ENCODE measurements at regions not wholly inside any gene's neighbourhood (a gene's known extent, or its start where the extent isn't known, plus 50 kb on each side); places are given as distances from the start of the nearest gene placed in this dataset.

- Mint-ChIP-seq H3K9me3 (no peaks in the 10 kb centered on the region; the same call in 2 of the 3 replicates), H3K27ac (no peak overlapping the region), H3K4me1 (peaks cover 9% of the 10 kb centered on the region), H3K4me3 (no peak overlapping the region), H3K27me3 (ENCODE audit: insufficient read depth, low read depth, poor library complexity) (no peaks in the 10 kb centered on the region), H3K36me3 (ENCODE audit: low read depth) (no peaks in the 10 kb centered on the region)
- H3F3A ChIP-seq (replicated peaks; ENCODE audit: low read depth) = no peaks in the 10 kb centered on the region
- H3K4me2 ChIP-seq = no peak overlapping the region
- no peaks in the 10 kb centered on the region for H3K9me2 ChIP-seq (ENCODE audit: insufficient read depth)
- no peak overlapping the region for H3K4me3 ChIP-seq
- H3K27ac ChIP-seq (ENCODE audit: low read depth) = no peak overlapping the region
- no peaks in the 10 kb centered on the region for H3K27me3 ChIP-seq (ENCODE audit: insufficient read depth)
- H3K36me3 ChIP-seq (ENCODE audit: insufficient read depth) = no peaks in the 10 kb centered on the region
- peaks cover 15% of the 10 kb centered on the region for H3K4me1 ChIP-seq (ENCODE audit: insufficient read depth)
- TF ChIP-seq ZNF462 (CRISPR knock-in tag; IDR thresholded peaks at IDR 0.05) (no peak), NANOG (IDR thresholded peaks at IDR 0.05; ENCODE audit: borderline replicate concordance) (no peak), STAT1 (IDR thresholded peaks at IDR 0.05; ENCODE audit: unreplicated experiment) (no peak)
- TF ChIP-seq, protein P1, sequence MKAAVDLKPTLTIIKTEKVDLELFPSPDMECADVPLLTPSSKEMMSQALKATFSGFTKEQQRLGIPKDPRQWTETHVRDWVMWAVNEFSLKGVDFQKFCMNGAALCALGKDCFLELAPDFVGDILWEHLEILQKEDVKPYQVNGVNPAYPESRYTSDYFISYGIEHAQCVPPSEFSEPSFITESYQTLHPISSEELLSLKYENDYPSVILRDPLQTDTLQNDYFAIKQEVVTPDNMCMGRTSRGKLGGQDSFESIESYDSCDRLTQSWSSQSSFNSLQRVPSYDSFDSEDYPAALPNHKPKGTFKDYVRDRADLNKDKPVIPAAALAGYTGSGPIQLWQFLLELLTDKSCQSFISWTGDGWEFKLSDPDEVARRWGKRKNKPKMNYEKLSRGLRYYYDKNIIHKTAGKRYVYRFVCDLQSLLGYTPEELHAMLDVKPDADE (IDR thresholded peaks at IDR 0.05) = no peak
- no peak overlapping the region for H2AFZ ChIP-seq
- no peaks in the 10 kb centered on the region for H3K79me2 ChIP-seq (replicated peaks; ENCODE audit: insufficient read depth)
- no peaks in the 10 kb centered on the region for H4K20me1 ChIP-seq (replicated peaks; ENCODE audit: insufficient read depth)
- ATAC-seq (no peak), DNase-seq (ENCODE audit: low spot score) (no peak)
Observed at GRCh38 chr13:81381560-81381959, 1040.6 kb upstream of the SPRY2 start.

DNA sequence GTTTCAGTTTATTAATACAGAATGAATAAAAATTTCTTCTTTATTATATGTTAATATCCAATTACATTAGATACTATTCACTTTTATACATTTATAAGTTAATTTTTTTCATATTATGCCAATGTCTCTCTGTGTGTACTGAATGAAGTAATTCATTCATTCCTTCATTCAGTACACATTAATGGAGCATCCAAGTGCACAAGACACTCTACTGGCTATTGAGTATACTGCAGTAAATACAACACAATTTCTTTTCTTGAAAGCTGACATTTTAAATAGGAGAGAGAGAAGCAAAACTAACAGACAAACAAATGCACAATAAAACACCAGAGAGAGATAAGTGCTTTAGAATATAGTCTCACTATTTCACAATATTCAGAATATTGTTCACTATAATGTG is 1038.3 kb upstream of the SPRY2 start:
- no peak overlapping the region for H2AFZ ChIP-seq
- no peak for ATAC-seq
- no peaks in the 10 kb centered on the region for H3K79me2 ChIP-seq (replicated peaks; ENCODE audit: insufficient read depth)
- Mint-ChIP-seq H3K36me3 (ENCODE audit: low read depth) (no peaks in the 10 kb centered on the region), H3K4me3 (no peak overlapping the region), H3K4me1 (peaks cover 9% of the 10 kb centered on the region), H3K9me3 (no peaks in the 10 kb centered on the region; the same call in 2 of the 3 replicates), H3K27me3 (ENCODE audit: insufficient read depth, low read depth, poor library complexity) (no peaks in the 10 kb centered on the region), H3K27ac (no peak overlapping the region)
- no peak overlapping the region for H3K4me3 ChIP-seq
- H3K27ac ChIP-seq (ENCODE audit: low read depth) = no peak overlapping the region
- H3K36me3 ChIP-seq (ENCODE audit: insufficient read depth) = no peaks in the 10 kb centered on the region
- no peak overlapping the region for H3K4me2 ChIP-seq
- no peaks in the 10 kb centered on the region for H4K20me1 ChIP-seq (replicated peaks; ENCODE audit: insufficient read depth)
- no peaks in the 10 kb centered on the region for H3K9me2 ChIP-seq (ENCODE audit: insufficient read depth)
- peaks cover 15% of the 10 kb centered on the region for H3K4me1 ChIP-seq (ENCODE audit: insufficient read depth)
- no peaks in the 10 kb centered on the region for H3F3A ChIP-seq (replicated peaks; ENCODE audit: low read depth)
- TF ChIP-seq STAT1 (IDR thresholded peaks at IDR 0.05; ENCODE audit: unreplicated experiment) = no peak
- TF ChIP-seq, protein P2, sequence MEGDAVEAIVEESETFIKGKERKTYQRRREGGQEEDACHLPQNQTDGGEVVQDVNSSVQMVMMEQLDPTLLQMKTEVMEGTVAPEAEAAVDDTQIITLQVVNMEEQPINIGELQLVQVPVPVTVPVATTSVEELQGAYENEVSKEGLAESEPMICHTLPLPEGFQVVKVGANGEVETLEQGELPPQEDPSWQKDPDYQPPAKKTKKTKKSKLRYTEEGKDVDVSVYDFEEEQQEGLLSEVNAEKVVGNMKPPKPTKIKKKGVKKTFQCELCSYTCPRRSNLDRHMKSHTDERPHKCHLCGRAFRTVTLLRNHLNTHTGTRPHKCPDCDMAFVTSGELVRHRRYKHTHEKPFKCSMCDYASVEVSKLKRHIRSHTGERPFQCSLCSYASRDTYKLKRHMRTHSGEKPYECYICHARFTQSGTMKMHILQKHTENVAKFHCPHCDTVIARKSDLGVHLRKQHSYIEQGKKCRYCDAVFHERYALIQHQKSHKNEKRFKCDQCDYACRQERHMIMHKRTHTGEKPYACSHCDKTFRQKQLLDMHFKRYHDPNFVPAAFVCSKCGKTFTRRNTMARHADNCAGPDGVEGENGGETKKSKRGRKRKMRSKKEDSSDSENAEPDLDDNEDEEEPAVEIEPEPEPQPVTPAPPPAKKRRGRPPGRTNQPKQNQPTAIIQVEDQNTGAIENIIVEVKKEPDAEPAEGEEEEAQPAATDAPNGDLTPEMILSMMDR (conservative IDR thresholded peaks at IDR 0.05; ENCODE audit: low read depth in 2 of 2) = 0 out of 4 replicates have a peak, but pooled peaks of 1 of the 2 experiments have one; percentile 14
- no peaks in the 10 kb centered on the region for H3K27me3 ChIP-seq (ENCODE audit: insufficient read depth)
- DNase-seq (ENCODE audit: low spot score) = no peak
